ENCODE measurements at regions not wholly inside any gene's neighbourhood (a gene's known extent, or its start where the extent isn't known, plus 50 kb on each side); places are given as distances from the start of the nearest gene placed in this dataset.
"Not testable (repeated sequence)": the region's sequence is repeated elsewhere in the genome, so short reads cannot be mapped to it uniquely, and the experiment has no call there.

DNA sequence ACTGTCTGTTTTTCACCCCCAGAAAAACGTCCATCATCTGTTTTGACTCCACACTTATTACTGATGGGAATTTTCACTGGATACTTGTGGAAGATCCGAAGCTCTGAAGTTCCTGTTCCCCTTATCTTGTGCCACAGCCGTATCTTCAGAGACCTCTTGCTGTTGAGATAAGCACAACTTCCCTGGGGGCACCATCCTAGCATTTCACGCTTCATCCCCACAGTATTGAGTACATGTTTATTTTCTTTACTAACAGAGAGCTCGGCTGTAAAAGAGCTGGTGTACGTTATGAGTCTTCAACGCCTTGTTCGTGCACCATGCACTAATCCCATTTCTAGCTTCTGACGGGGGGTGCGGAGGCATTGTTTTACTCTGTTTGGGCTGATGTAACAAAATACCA lies 813.6 kb upstream of the EEF2KMT start:
- Mint-ChIP-seq H3K27ac (no peak overlapping the region), H3K36me3 (no peaks in the 10 kb centered on the region), H3K4me3 (no peak overlapping the region), H3K4me1 (no peaks in the 10 kb centered on the region), H3K27me3 (no peaks in the 10 kb centered on the region), H3K9me3 (peaks cover 5% of the 10 kb centered on the region)
- ATAC-seq (ENCODE audit: low read depth) (no peak), DNase-seq (ENCODE audit: low spot score in 2 of 2) (no peak)

DNA sequence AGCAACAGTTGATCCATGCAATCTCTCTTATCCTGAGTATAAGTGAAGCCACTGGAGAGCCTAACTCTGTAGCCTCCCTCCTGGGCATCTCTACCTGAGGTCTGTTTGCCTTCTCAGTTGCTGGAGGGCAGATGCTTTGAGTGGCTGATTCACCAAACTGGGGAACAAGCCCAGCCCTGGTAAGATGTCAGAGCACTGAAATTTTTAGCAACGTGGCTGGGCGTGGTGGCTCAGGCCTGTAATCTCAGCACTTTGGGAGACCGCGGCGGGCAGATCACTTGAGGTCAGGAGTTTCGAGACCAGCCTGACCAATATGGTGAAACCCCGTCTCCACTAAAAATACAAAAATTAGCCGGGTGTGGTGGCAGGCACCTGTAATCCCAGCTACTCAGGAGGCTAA lies 812.0 kb upstream of the EEF2KMT start:
- not testable (repeated sequence) for DNase-seq (ENCODE audit: low spot score in 2 of 2); H3K9me3 Mint-ChIP-seq; H3K36me3 Mint-ChIP-seq; H3K27me3 Mint-ChIP-seq; H3K27ac Mint-ChIP-seq; H3K4me3 Mint-ChIP-seq; H3K4me1 Mint-ChIP-seq; ATAC-seq (ENCODE audit: low read depth)

DNA sequence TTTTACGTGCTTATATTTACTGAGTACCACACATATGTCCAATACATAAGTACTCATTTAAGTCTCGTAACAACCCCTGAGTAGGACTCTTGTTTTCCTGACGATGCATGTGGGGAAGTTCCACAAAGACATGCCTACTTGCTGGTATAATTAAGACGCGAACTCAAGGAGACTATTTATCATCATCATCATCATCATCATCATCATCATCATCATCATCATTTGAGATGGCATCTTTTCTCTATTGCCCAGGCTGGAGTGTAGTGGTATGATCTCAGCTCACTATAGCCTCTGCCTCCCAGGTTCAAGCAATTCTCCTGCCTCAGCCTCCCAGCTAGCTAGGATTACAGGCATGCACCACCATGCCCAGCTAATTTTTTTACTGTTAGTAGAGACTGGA lies 809.9 kb upstream of the EEF2KMT start:
- no peaks in the 10 kb centered on the region for H3K36me3 Mint-ChIP-seq
- DNase-seq (ENCODE audit: low spot score in 2 of 2): no peak
- peaks cover 2% of the 10 kb centered on the region for H3K9me3 Mint-ChIP-seq
- no peak overlapping the region for H3K4me3 Mint-ChIP-seq
- no peak for ATAC-seq (ENCODE audit: low read depth)
- no peaks in the 10 kb centered on the region for H3K27me3 Mint-ChIP-seq
- no peaks in the 10 kb centered on the region for H3K4me1 Mint-ChIP-seq
- H3K27ac Mint-ChIP-seq: no peak overlapping the region

DNA sequence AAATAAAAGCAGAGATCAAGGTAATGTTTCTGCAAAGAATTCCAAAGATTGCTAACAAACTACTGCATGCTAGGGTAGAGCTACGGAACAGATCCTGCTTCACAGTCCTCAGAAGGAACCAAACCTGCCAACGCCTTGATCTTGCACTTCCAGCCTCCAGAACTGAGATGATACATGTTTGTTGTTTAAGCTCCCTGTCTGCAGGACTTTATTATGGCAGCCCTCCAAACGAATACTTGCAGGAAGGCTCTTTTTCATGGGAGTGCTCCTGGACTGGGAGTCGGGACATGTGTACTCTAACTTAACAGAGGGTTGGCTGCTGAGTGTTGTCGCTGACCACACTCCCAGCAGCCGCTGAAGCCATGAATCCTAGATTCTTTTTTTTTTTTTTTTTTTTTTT lies 808.8 kb upstream of the EEF2KMT start:
- H3K27ac Mint-ChIP-seq: no peak overlapping the region
- H3K36me3 Mint-ChIP-seq: no peaks in the 10 kb centered on the region
- no peaks in the 10 kb centered on the region for H3K4me1 Mint-ChIP-seq
- no peak overlapping the region for H3K4me3 Mint-ChIP-seq
- no peaks in the 10 kb centered on the region for H3K27me3 Mint-ChIP-seq
- H3K9me3 Mint-ChIP-seq: peaks cover under 1% of the 10 kb centered on the region
- ATAC-seq (ENCODE audit: low read depth) (no peak), DNase-seq (ENCODE audit: low spot score in 2 of 2) (no peak)

DNA sequence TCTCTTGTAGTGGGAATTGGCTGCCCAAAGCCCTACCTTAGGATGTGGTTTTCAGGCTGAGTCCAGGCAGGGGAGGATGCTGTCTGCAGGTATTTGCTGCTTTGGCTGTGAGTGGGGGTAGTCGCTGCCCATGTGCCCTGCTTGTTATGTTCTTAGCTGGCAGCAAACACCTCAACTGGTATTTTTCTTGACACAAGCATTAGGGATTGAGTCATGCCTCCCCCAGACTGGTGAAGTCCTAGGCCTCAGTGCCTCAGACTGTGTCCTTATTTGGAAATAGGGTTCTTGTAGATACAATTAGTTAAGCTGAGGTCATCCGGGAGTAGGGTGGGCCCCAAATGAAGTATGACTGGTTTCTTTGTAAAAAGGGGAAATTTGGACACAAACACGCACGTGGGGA lies 808.3 kb upstream of the EEF2KMT start:
- no peaks in the 10 kb centered on the region for H3K27me3 Mint-ChIP-seq
- DNase-seq (ENCODE audit: low spot score in 2 of 2): no peak
- no peaks in the 10 kb centered on the region for H3K4me1 Mint-ChIP-seq
- H3K27ac Mint-ChIP-seq: no peak overlapping the region
- no peak for ATAC-seq (ENCODE audit: low read depth)
- H3K36me3 Mint-ChIP-seq: no peaks in the 10 kb centered on the region
- H3K9me3 Mint-ChIP-seq: no peaks in the 10 kb centered on the region
- H3K4me3 Mint-ChIP-seq: no peak overlapping the region

DNA sequence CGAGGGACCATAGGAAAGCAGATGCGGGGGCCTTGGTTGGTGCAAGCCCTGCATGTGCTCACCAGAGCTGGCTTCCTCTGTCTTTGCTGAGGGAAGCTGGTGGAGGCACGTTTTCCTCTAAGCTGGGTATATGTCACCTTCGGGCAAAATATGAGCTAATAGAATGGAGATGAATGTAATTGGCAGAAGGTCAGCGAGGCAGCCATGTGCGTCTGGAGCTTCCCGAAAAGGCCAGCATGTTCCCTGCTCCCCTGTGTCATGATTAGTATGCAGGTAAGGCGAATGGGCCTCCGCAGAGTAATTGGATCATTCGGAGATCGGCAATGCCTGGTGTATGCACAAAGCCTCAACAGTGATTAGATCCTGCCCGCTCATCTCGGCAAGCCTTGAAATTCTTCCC lies 806.2 kb upstream of the EEF2KMT start:
- no peak for DNase-seq (ENCODE audit: low spot score in 2 of 2)
- Mint-ChIP-seq H3K36me3 (no peaks in the 10 kb centered on the region), H3K27ac (no peak overlapping the region), H3K4me1 (no peaks in the 10 kb centered on the region), H3K4me3 (no peak overlapping the region), H3K27me3 (no peaks in the 10 kb centered on the region), H3K9me3 (peaks cover 3% of the 10 kb centered on the region)
- no peak for ATAC-seq (ENCODE audit: low read depth)

DNA sequence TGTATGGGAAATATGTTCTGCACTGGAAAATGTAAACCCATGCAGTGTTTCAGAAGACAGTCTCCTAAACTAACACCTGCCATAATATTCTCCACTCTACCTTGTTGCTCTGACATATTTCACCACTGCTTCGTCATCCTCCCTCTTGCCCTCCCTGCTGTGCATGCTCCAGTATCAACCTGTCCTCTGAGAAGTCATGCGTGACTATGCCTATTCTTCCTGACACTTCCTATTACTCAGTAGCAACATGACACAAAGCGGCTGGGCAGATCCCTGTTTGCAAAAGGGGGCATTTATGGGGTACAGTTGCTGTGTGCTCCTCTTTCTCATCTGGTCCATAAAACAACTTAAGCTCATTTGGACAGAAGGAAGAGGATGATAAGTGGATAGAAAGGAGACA lies 805.6 kb upstream of the EEF2KMT start:
- H3K4me1 Mint-ChIP-seq: no peaks in the 10 kb centered on the region
- H3K9me3 Mint-ChIP-seq: peaks cover 3% of the 10 kb centered on the region
- H3K27me3 Mint-ChIP-seq: no peaks in the 10 kb centered on the region
- DNase-seq (ENCODE audit: low spot score in 2 of 2) (no peak), ATAC-seq (ENCODE audit: low read depth) (no peak)
- H3K36me3 Mint-ChIP-seq: no peaks in the 10 kb centered on the region
- no peak overlapping the region for H3K27ac Mint-ChIP-seq
- no peak overlapping the region for H3K4me3 Mint-ChIP-seq

DNA sequence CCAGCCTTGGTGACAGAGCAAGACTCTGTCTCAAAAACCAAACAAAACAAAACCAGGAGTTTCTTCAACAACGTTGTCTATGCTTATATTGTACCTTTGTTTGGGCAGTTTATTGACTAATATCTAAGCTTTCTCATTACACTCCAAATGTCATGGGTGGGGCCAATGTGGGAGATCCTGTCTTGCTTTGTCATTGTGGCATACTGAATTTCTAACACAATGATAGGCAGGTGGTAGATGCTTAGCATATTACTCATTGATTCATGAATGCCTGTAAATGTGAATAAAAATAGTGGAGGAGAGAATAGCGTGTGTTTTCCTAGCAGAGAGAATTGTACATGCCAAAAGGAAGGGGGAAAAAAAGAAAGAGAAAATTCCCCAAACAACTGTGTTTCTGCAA lies 802.5 kb upstream of the EEF2KMT start:
- no peaks in the 10 kb centered on the region for H3K27me3 Mint-ChIP-seq
- DNase-seq (ENCODE audit: low spot score in 2 of 2) (no peak), ATAC-seq (ENCODE audit: low read depth) (no peak)
- peaks cover 7% of the 10 kb centered on the region for H3K9me3 Mint-ChIP-seq
- H3K4me3 Mint-ChIP-seq: no peak overlapping the region
- H3K27ac Mint-ChIP-seq: no peak overlapping the region
- H3K36me3 Mint-ChIP-seq: no peaks in the 10 kb centered on the region
- H3K4me1 Mint-ChIP-seq: no peaks in the 10 kb centered on the region

DNA sequence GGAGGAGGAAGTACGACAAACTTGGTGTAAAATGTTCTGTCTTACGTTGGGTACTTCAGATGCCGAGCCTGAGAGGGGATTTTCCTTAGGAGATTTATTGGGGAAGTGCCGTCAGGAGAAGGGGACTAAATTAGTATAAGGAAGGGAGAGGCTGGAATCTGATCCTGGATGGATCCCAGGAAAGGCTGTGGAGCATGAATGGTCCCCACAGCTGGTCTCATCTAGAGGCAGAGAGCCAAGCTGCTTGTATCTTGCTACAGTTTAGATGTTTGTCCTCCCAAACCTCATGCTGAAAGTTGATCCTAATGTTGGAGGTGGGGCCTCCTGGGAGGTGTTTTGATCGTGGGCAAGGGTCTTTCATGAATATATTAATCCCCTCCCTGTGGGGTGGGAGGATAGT lies 798.4 kb upstream of the EEF2KMT start:
- Mint-ChIP-seq H3K4me3 (no peak overlapping the region), H3K9me3 (peaks cover 11% of the 10 kb centered on the region), H3K36me3 (no peaks in the 10 kb centered on the region), H3K27me3 (no peaks in the 10 kb centered on the region), H3K27ac (no peak overlapping the region), H3K4me1 (no peaks in the 10 kb centered on the region)
- ATAC-seq (ENCODE audit: low read depth): no peak
- no peak for DNase-seq (ENCODE audit: low spot score in 2 of 2)

DNA sequence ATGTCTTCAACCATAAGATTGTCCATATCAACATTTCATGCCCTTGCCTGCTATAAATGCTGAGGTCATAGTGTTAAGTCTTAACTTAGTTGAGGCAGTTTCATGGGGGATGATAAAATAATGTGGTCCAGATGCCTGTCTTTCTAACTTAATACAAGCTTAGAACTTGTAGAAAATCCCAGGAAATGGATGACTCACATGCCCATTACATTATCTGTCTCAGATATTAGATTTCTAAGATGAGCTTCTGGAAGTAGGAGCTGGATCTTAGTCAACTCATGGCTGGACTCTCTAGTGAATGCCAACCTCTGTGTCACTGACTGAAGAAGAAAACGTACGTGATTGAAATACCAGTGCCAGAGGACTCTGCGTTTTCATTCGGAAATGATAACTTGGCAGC lies 797.5 kb upstream of the EEF2KMT start:
- Mint-ChIP-seq H3K4me3 (no peak overlapping the region), H3K9me3 (peaks cover 10% of the 10 kb centered on the region), H3K27ac (no peak overlapping the region), H3K4me1 (no peaks in the 10 kb centered on the region), H3K27me3 (no peaks in the 10 kb centered on the region), H3K36me3 (no peaks in the 10 kb centered on the region)
- DNase-seq (ENCODE audit: low spot score in 2 of 2) (no peak), ATAC-seq (ENCODE audit: low read depth) (no peak)

DNA sequence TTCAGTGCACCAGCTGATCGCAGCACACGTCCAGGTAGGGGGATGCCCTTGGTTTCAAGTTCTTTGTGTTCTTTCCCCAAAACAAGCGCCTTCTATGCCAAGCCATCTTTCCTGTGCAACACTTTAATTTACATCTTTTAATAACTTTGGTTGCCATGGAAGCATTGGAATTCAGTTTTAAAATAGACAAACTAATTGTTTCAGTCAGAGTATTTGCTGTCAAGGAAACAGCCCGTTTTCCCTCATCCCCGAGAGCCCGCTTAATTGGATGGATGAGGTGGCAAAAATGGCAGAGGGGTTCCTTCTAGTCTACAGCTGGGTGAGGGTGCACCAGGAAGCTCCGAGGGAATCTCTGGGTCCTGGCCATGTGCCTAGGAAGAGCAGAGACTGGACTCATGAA lies 793.7 kb upstream of the EEF2KMT start:
- no peaks in the 10 kb centered on the region for H3K4me1 Mint-ChIP-seq
- no peak overlapping the region for H3K4me3 Mint-ChIP-seq
- DNase-seq (ENCODE audit: low spot score in 2 of 2) (no peak), ATAC-seq (ENCODE audit: low read depth) (no peak)
- H3K27ac Mint-ChIP-seq: no peak overlapping the region
- peaks cover 12% of the 10 kb centered on the region for H3K9me3 Mint-ChIP-seq
- H3K27me3 Mint-ChIP-seq: no peaks in the 10 kb centered on the region
- H3K36me3 Mint-ChIP-seq: no peaks in the 10 kb centered on the region

DNA sequence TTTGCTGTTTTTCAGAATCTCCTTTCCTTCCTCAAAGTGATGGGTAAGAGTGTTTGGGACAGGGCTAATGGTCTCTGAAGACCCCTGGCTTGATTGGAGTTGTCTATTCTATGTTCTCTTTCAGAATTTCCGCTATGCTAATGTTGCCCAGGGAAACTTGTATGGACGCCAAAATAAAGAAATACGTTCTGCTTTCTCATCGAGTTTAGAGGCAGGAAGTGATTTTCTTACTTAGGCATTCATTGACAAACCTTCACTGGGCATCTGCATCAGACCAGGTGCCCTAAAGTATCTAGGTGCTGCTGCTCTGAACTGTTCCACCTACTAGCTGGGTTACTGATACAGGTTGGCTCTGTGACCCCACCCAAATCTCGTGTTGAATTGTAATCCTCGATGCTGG lies 787.9 kb upstream of the EEF2KMT start:
- H3K9me3 Mint-ChIP-seq: peaks cover 4% of the 10 kb centered on the region
- no peak for ATAC-seq (ENCODE audit: low read depth)
- H3K36me3 Mint-ChIP-seq: no peaks in the 10 kb centered on the region
- DNase-seq (ENCODE audit: low spot score in 2 of 2): no peak
- H3K4me3 Mint-ChIP-seq: no peak overlapping the region
- H3K27ac Mint-ChIP-seq: no peak overlapping the region
- H3K4me1 Mint-ChIP-seq: no peaks in the 10 kb centered on the region
- H3K27me3 Mint-ChIP-seq: no peaks in the 10 kb centered on the region

DNA sequence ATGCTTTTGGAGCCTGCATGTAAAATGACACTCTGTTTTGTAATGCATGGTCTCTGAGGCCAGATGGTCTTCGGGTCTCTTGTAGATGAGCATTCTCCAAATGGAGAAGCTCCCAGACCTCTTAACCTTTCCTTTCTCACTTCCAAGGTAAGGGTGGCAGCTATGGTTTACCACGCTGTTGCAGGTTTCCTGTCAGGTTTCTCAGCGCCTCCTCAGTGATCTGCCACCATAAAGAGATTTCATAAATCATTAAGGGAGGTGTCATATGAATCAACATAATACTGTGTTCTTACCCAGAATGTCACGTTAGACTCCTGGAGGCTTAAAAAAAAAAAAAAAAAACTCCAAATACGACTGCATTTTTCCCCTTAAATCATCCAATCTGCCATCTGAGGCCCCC lies 787.4 kb upstream of the EEF2KMT start:
- H3K27ac Mint-ChIP-seq: no peak overlapping the region
- no peak for DNase-seq (ENCODE audit: low spot score in 2 of 2)
- no peak overlapping the region for H3K4me3 Mint-ChIP-seq
- no peaks in the 10 kb centered on the region for H3K27me3 Mint-ChIP-seq
- no peak for ATAC-seq (ENCODE audit: low read depth)
- H3K4me1 Mint-ChIP-seq: no peaks in the 10 kb centered on the region
- H3K36me3 Mint-ChIP-seq: no peaks in the 10 kb centered on the region
- H3K9me3 Mint-ChIP-seq: peaks cover 4% of the 10 kb centered on the region

DNA sequence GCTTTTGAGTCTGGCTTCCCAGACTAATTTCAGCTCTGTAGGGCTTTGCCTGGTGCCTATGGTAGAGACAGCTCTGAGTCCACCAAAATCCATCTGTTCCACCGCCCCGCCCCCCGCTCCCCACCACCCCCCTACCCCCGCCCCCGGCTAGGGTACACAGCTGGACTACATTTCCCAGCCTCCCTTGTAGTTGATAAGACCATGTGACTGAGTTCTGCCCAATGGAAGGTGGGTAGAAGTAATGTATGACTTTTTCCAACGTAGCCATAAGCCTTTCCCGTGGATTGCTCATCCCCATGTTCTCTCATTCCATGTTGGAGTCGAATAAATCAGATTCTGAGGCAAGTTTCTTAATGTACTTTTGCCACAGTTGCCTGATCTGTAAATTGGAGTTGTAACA lies 786.7 kb upstream of the EEF2KMT start:
- no peak for ATAC-seq (ENCODE audit: low read depth)
- DNase-seq (ENCODE audit: low spot score in 2 of 2): no peak
- Mint-ChIP-seq H3K4me3 (no peak overlapping the region), H3K4me1 (no peaks in the 10 kb centered on the region), H3K27ac (no peak overlapping the region), H3K27me3 (no peaks in the 10 kb centered on the region), H3K36me3 (no peaks in the 10 kb centered on the region), H3K9me3 (peaks cover 4% of the 10 kb centered on the region)

DNA sequence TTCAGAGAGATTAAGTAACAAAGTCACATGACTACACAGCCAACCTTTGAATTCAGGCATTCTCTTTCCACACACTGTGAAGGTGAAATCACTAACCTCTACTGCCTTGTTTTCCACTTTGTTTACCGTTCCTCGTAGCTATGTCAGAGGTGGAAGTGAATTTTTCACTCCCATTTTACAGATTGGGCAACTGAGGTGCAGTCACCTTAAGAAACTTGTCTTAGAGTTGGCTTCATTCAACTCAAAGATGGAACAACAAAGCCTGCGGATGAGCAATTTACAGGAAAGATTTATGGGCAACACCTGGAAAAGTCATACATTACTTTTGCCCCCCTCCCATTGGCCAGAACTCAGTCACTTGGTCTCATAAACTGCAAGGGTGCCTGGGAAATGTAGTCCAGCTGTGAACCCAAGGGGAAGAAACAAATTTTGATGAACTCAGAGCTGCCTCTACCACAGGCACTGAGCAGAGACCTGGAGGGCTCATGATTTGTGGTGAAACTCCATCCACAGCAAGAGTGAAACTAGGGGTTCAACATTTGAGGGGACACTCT lies 784.6 kb upstream of the EEF2KMT start:
- no peak for ATAC-seq (ENCODE audit: low read depth)
- H3K4me3 Mint-ChIP-seq: no peak overlapping the region
- H3K9me3 Mint-ChIP-seq: no peaks in the 10 kb centered on the region
- no peaks in the 10 kb centered on the region for H3K4me1 Mint-ChIP-seq
- H3K36me3 Mint-ChIP-seq: no peaks in the 10 kb centered on the region
- no peak overlapping the region for H3K27ac Mint-ChIP-seq
- no peaks in the 10 kb centered on the region for H3K27me3 Mint-ChIP-seq
- no peak for DNase-seq (ENCODE audit: low spot score in 2 of 2)

DNA sequence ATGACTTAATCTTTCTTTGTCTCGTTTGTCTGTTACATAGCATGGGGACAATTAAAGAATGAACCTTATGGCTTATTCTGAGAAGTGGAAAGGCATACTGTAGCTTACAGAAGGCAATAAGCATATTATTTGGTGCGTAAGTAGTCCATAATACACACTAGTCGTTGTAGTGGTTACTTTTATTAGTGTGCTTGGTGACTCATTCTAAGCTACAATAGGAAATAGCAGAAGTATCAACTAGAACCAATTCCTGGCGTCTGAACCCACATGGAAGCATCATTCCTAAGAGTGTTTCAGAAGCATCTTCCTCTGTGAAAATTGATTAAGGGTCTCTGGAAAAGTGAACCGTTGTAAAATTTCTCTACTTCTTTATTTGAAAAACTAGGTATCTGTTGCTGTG lies 777.8 kb upstream of the EEF2KMT start:
- no peak for ATAC-seq (ENCODE audit: low read depth)
- peaks cover 8% of the 10 kb centered on the region for H3K9me3 Mint-ChIP-seq

More for the DNA sequence above, 777.8 kb upstream of the EEF2KMT start:
- Mint-ChIP-seq H3K27me3 (no peaks in the 10 kb centered on the region), H3K4me1 (no peaks in the 10 kb centered on the region), H3K4me3 (no peak overlapping the region), H3K36me3 (no peaks in the 10 kb centered on the region), H3K27ac (no peak overlapping the region)
- DNase-seq (ENCODE audit: low spot score in 2 of 2): no peak

Data from memory B cell (primary cell).